ENCODE measurements at regions not wholly inside any gene's neighbourhood (a gene's known extent, or its start where the extent isn't known, plus 50 kb on each side); places are given as distances from the start of the nearest gene placed in this dataset.

GRCh38 chr4:66416425-66416824 lies 746.1 kb upstream of the EPHA5 start:
- no peak for TF ChIP-seq POLR2A (IDR thresholded peaks at IDR 0.05)
- TF ChIP-seq, protein P1, sequence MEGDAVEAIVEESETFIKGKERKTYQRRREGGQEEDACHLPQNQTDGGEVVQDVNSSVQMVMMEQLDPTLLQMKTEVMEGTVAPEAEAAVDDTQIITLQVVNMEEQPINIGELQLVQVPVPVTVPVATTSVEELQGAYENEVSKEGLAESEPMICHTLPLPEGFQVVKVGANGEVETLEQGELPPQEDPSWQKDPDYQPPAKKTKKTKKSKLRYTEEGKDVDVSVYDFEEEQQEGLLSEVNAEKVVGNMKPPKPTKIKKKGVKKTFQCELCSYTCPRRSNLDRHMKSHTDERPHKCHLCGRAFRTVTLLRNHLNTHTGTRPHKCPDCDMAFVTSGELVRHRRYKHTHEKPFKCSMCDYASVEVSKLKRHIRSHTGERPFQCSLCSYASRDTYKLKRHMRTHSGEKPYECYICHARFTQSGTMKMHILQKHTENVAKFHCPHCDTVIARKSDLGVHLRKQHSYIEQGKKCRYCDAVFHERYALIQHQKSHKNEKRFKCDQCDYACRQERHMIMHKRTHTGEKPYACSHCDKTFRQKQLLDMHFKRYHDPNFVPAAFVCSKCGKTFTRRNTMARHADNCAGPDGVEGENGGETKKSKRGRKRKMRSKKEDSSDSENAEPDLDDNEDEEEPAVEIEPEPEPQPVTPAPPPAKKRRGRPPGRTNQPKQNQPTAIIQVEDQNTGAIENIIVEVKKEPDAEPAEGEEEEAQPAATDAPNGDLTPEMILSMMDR (IDR thresholded peaks at IDR 0.05), result no peak
- no peak for TF ChIP-seq EP300 (IDR thresholded peaks at IDR 0.05; ENCODE audit: low read depth)
- no peak for TF ChIP-seq POLR2AphosphoS5 (IDR thresholded peaks at IDR 0.05)
